ENCODE measurements at regions not wholly inside any gene's neighbourhood (a gene's known extent, or its start where the extent isn't known, plus 50 kb on each side); places are given as distances from the start of the nearest gene placed in this dataset.
"Not testable (repeated sequence)": the region's sequence is repeated elsewhere in the genome, so short reads cannot be mapped to it uniquely, and the experiment has no call there.

DNA sequence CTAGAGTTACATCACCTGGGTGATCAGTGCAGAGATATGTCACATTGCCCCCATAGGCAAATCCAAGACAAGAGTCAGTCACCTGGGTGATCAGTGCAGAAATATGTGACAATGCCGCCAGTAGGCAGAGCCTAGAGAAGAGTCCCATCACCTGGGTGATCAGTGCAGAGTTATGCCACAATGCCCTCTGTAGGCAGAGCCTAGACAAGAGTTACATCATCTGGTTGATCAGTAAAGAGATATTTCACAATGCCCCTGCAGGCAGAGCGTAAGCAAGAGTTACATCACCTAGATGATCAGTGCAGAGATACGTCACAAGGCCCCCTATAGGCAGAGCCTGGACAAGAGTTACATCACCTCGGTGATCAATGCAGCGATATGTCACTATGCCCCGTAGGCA is 63.3 kb upstream of the FRG2B start:
- H3K4me1 ChIP-seq (ENCODE audit: control insufficient read depth in 5 of 5, insufficient read depth in 5 of 5, low read length in 5 of 5); DNase-seq; H3K36me3 ChIP-seq (ENCODE audit: control insufficient read depth in 4 of 4, insufficient read depth in 4 of 4, low read length in 4 of 4); H3K27me3 ChIP-seq (ENCODE audit: control insufficient read depth in 3 of 3, insufficient read depth in 3 of 3, low read length in 2 of 3); ATAC-seq (ENCODE audit: insufficient read depth, low FRiP score); H3K27ac ChIP-seq (ENCODE audit: low read depth in 1 of 2, low read length in 1 of 2); H3K4me3 ChIP-seq; H3K9me3 ChIP-seq (ENCODE audit: control insufficient read depth in 4 of 4, insufficient read depth in 3 of 4, low read length in 3 of 4); H3K9ac ChIP-seq (ENCODE audit: insufficient read depth in 1 of 2, low read length in 2 of 2): not testable (repeated sequence)
- 63 to 65% methylated on average over 5 of the region's 6 CpGs for WGBS, 2 donors

DNA sequence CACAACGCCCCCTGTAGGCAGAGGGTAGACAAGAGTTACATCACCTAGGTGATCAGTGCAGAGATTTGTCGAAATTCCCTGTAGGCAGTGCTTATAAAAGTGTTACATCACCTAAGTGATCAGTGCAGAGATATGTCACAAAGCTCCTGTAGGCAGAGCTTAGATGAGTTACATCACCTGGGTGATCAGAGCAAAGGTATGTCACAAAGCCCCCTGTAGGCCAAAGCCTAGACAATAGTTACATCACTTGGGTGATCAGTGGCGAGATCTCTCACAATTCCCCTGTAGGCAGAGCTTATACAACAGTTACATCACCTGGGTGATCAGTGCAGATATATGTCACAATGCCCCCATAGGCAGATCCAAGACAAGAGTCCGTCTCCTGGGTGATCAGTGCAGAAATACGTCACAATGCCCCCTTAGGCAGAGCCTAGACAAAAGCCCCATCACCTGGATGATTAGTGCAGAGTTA is 61.9 kb upstream of the FRG2B start:
- H3K27me3 ChIP-seq (ENCODE audit: control insufficient read depth in 3 of 3, insufficient read depth in 3 of 3, low read length in 2 of 3); H3K27ac ChIP-seq (ENCODE audit: low read depth in 1 of 2, low read length in 1 of 2); DNase-seq; H3K9ac ChIP-seq (ENCODE audit: insufficient read depth in 1 of 2, low read length in 2 of 2); H3K36me3 ChIP-seq (ENCODE audit: control insufficient read depth in 4 of 4, insufficient read depth in 4 of 4, low read length in 4 of 4); H3K4me1 ChIP-seq (ENCODE audit: control insufficient read depth in 5 of 5, insufficient read depth in 5 of 5, low read length in 5 of 5); H3K4me3 ChIP-seq; H3K9me3 ChIP-seq (ENCODE audit: control insufficient read depth in 4 of 4, insufficient read depth in 3 of 4, low read length in 3 of 4): not testable (repeated sequence)
- 29 to 43% methylated on average over 1 of the region's 5 CpGs for WGBS, 2 donors
- peak; percentile 51 for ATAC-seq (ENCODE audit: insufficient read depth, low FRiP score)

DNA sequence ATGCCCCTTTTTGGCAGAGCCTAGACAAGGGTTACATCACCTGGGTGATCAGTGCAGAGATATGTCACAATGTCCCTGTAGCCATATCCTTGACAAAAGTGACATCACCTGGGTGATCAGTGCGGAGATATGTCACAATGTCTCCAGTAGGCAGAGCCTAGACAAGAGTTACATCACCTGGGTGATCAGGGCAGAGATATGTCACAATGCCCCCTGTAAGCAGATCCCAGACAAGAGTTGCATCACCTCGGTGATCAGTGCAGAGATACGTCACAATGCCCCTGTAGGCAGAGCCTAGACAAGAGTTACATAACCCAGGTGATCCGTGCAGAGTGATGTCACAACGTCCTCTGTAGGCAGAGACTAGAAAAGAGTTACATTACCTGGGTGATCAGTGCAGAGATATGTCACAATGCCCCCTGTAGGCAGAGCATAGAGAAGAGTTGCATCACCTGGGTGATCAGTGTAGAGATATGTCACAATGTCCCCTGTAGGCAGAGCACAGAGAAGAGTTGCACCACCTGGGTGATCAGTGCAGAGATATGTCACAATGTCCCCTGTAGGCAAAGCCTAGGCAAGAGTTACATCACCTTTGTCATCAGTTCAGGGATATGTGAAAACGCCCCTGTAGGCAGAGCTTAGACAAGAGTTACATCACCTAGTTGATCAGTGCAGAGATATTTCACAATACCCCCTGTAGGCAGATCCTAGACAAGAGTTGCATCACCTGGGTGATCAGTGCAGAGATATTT is 61.3 kb upstream of the FRG2B start:
- WGBS, 2 donors = 44 to 49% methylated on average over 4 of the region's 6 CpGs
- not testable (repeated sequence) for DNase-seq; H3K4me1 ChIP-seq (ENCODE audit: control insufficient read depth in 5 of 5, insufficient read depth in 5 of 5, low read length in 5 of 5); H3K4me3 ChIP-seq; H3K9ac ChIP-seq (ENCODE audit: insufficient read depth in 1 of 2, low read length in 2 of 2); H3K27ac ChIP-seq (ENCODE audit: low read depth in 1 of 2, low read length in 1 of 2); H3K36me3 ChIP-seq (ENCODE audit: control insufficient read depth in 4 of 4, insufficient read depth in 4 of 4, low read length in 4 of 4); H3K9me3 ChIP-seq (ENCODE audit: control insufficient read depth in 4 of 4, insufficient read depth in 3 of 4, low read length in 3 of 4); H3K27me3 ChIP-seq (ENCODE audit: control insufficient read depth in 3 of 3, insufficient read depth in 3 of 3, low read length in 2 of 3)
- peak; percentile 81 for ATAC-seq (ENCODE audit: insufficient read depth, low FRiP score)

DNA sequence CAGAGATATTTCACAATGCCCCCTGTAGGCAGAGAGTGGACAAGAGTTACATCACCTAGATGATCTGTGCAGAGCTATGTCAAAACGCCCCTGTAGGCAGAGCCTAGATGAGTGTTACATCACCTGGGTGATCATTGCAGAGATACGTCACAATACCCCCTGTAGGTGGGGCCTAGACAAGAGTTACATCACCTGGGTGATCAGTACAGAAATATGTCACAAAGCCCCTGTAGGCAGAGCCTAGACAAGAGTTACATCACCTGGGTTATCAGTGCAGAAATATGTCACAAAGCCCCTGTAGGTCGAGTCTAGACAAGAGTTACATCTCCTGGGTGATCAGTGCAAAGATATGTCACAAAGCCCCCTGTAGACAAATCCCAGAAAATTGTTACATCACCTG is 60.4 kb upstream of the FRG2B start:
- peak; percentile 12 for ATAC-seq (ENCODE audit: insufficient read depth, low FRiP score)
- not testable (repeated sequence) for H3K36me3 ChIP-seq (ENCODE audit: control insufficient read depth in 4 of 4, insufficient read depth in 4 of 4, low read length in 4 of 4); H3K27me3 ChIP-seq (ENCODE audit: control insufficient read depth in 3 of 3, insufficient read depth in 3 of 3, low read length in 2 of 3); H3K9ac ChIP-seq (ENCODE audit: insufficient read depth in 1 of 2, low read length in 2 of 2); H3K9me3 ChIP-seq (ENCODE audit: control insufficient read depth in 4 of 4, insufficient read depth in 3 of 4, low read length in 3 of 4); H3K4me3 ChIP-seq; DNase-seq; H3K27ac ChIP-seq (ENCODE audit: low read depth in 1 of 2, low read length in 1 of 2); H3K4me1 ChIP-seq (ENCODE audit: control insufficient read depth in 5 of 5, insufficient read depth in 5 of 5, low read length in 5 of 5)
- WGBS, 2 donors = no CpG with 5 or more reads among the region's 3 CpGs
